ENCODE measurements at regions not wholly inside any gene's neighbourhood (a gene's known extent, or its start where the extent isn't known, plus 50 kb on each side); places are given as distances from the start of the nearest gene placed in this dataset.
A peak's percentile ranks its signal among the peaks of the same experiment; 100 is the strongest.

- no peak for DNase-seq (ENCODE audit: low read depth)
These were observed 129.9 kb upstream of the COL21A1 start for GRCh38 chr6:56377295-56377694.

GRCh38 chr6:56375806-56376205 lies 128.4 kb upstream of the COL21A1 start:
- no peak for DNase-seq (ENCODE audit: low read depth)

GRCh38 chr6:56374841-56375369 lies 127.5 kb upstream of the COL21A1 start:
- no peak for DNase-seq (ENCODE audit: low read depth)

- no peak for DNase-seq (ENCODE audit: low read depth)
These were observed 125.1 kb upstream of the COL21A1 start for GRCh38 chr6:56372406-56372995.

- DNase-seq (ENCODE audit: low read depth), result no peak
These were observed 123.3 kb upstream of the COL21A1 start for GRCh38 chr6:56370561-56371211.

- no peak for DNase-seq (ENCODE audit: low read depth)
These were observed 122.8 kb upstream of the COL21A1 start for GRCh38 chr6:56370127-56370540.

DNA sequence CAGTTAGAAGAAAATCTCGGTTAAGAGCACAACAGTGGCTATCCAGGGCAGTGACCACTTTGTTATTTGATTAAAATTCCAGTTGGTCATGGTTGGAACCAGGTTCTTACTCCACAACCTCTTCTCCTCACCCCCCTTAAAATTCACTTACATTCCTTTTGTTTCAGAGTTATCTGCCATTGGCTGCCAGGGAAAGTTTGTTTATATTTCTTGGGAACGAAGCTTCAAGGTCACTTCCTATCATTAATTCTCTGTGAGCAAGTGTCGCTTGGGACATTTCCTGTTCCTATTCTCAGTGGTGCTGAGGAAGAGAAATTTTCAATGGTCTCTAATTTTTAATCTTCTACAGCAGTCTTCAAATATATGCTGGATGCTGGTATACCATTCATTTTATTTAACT lies 121.1 kb upstream of the COL21A1 start:
- DNase-seq (ENCODE audit: low read depth), result no peak

- no peak for DNase-seq (ENCODE audit: low read depth)
These were observed 118.9 kb upstream of the COL21A1 start for GRCh38 chr6:56366141-56366852.

DNA sequence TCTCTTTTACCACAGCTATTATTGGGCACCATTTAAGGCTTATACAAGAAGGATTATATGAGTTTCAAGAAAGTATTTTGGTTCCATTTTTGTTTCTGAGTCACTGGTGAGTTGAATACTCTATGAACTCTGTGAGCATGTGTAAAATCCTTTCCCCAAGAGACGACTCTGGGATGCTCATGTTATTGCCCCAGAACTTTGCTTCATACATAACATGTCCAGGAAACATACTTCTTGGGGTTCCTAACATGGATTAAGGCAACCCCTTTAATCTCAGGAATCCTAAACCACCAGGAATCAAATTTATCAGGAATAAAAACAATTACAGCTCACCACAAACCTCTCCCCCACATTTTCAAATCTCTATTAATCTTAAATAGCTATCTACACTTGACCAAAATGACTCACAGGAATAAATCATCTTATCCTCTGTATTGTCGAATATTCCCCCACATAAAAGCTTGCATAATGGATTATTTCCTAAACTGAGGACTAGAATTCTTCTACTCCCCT lies 117.5 kb upstream of the COL21A1 start:
- no peak for DNase-seq (ENCODE audit: low read depth)

- no peak for DNase-seq (ENCODE audit: low read depth)
These were observed 117.0 kb upstream of the COL21A1 start for GRCh38 chr6:56364431-56364826.

DNA sequence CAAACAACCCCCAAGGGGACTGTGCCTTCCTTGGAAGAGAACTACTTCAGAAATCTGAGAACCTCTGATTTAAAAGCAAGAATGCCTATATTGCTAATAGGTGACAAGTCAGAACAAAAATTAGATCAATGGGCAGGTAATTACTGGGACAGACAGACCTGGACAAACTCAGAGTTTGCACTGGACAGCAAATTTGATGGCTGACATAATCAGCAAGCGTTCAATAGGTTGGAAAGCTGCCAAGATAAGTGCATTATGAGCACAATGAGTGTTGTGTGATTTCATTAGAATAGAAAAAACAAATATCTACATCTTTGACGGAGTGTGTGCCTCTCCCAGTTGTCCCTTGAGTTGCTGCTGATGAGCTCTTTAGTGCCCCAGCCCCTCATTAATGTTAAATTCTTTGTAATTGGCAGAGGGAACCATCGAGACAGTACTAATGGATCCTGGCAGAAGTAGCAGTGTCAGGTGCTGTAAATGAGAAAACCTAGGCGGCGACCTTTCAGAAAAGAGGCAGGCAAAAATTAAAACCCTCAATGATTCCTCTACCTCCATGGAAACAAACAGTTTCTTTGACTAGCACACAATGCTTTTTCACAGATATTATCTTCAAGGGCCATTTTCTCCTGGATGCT lies 116.5 kb upstream of the COL21A1 start:
- DNase-seq (ENCODE audit: low read depth), result no peak

DNA sequence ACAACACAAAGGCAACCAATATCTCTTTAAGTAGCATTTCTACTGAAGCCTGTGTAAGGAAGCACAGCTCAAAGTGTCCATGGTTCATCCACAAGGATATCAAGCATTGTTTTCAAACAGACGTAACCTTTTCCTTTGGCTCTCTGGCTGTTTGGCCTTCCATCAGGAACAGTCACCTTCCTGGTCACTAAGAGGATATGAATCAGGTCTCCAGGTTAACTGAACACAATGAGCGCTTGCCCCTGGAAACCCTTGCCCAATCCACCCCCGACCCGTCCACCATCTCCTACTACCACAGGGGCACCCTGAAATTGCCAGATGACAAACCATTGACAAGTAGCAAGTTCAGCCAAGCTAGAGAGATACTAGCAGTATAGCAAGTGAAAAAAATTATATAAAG lies 114.4 kb upstream of the COL21A1 start:
- no peak for DNase-seq (ENCODE audit: low read depth)

- peak; percentile 16 for DNase-seq (ENCODE audit: low read depth)
These were observed 112.0 kb upstream of the COL21A1 start for GRCh38 chr6:56359201-56359899.

- DNase-seq (ENCODE audit: low read depth), result no peak
These were observed 110.4 kb upstream of the COL21A1 start for GRCh38 chr6:56357616-56358373.

- DNase-seq (ENCODE audit: low read depth), result no peak
These were observed 109.0 kb upstream of the COL21A1 start for GRCh38 chr6:56356426-56356825.

DNA sequence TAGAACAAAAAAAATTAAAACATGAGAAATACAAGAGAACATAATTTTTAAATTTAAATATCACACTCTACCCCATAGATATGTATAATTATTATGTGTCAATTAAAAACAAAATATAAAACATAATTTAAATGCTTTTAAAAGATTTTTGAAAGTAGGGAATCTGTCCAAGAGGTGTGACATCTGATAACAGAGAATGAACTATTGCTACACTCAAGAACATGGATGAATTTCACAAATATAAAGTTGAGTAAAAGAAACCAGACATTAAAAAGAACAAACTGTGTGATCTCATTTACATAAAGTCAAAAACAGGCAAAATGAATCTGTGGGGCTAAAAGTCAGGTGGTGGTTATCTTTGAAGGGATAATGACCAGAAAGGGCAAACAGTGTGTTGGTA lies 106.5 kb upstream of the COL21A1 start:
- no peak for DNase-seq (ENCODE audit: low read depth)

DNA sequence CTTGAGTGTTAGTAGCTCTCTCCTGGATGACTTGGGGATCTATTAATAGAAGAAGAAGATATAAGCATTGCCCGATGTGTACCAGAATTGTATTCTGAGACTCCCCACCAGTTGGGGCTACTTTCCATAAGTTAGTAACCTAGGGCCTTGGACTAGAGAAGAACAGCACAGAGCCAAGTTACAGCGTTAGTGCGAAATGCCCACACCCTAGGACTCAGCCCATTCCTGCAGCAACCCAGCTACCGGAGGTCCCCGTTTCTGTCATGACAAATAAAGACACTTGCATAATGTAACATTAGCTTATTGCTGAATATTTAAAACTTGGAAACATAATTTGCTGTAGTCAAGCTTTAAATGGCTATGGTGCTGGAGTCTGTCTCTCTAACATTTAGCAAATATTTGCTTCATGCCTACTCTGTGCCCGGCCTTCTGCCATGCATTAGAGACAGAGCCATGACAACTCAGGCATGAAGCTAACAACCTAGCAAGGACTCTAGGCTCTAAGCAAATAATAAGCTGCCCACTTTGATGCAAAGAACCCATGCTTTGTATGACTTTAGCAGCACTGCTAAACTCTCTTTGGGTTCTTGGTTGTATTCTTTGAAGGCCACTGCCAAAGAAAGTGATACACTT lies 103.4 kb upstream of the COL21A1 start:
- DNase-seq (ENCODE audit: low read depth), result no peak

DNA sequence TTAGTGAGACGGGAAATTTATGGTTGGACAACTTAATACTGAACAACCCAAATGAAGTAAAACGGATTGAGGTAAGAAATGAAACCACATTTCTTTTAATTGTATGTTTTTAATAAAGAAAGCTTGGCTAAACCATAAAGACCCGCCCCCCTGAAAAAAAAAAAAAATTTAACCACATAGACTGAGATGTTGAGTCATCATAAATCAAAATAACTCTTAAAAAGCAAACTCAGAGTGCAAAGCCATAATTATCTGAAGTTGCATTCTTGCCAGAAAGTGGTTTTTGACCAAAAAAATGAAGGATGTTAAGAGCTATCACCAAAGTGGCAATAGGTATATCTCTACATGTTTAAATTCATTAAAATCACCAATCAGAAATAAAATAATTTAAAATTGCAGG lies 101.8 kb upstream of the COL21A1 start:
- no peak for DNase-seq (ENCODE audit: low read depth)

DNA sequence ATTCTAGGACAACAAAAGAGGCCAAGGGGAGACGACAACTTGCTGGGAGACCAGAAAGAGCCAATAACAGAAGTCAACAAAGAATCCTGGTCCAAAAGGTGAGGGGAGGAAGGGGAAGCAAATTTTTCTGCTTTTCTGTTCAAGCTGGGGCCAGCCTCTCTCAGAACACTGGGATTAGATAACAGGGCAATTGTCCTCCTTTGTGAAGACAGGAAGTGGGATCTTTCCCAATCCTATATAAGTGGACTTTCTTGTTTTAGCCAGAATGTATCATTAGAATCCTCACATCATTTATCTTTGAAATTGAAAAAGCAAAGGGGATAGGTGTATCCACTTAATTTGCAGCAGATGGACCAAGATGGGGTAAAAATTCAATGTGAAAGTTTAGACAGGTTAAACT lies 101.2 kb upstream of the COL21A1 start:
- DNase-seq (ENCODE audit: low read depth), result no peak

DNA sequence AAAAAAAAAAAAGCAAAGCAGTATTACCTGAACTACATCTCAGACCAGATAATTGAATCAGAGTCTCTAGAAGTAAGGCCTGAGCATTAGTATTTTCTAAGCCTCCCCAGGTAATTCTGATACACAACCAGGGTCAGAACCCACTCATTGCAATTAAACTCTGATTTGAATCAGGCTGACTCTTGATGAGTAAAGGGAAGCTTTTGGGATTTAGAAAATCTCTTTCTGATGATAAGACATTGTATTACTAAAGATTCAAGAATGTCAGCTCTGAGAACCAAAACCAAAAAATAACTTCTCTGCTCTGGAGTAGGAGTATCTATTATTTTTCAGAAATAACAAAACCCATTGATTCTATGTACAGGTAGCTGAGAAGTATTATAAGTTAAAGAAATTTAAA lies 100.1 kb upstream of the COL21A1 start:
- DNase-seq (ENCODE audit: low read depth), result no peak

- DNase-seq (ENCODE audit: low read depth), result no peak
These were observed 99.6 kb upstream of the COL21A1 start for GRCh38 chr6:56346958-56347357.

All from stimulated activated CD8-positive, alpha-beta memory T cell treated with anti-CD3 and anti-CD28 coated beads, Interleukin-15, amount 100 ng/mL, for 1 hour (primary cell).